Astrocyte (in vitro differentiated cells and primary cell): ENCODE measurements at regions not wholly inside any gene's neighbourhood (a gene's known extent, or its start where the extent isn't known, plus 50 kb on each side); places are given as distances from the start of the nearest gene placed in this dataset.
"Not testable (repeated sequence)": the region's sequence is repeated elsewhere in the genome, so short reads cannot be mapped to it uniquely, and the experiment has no call there.

Experiments
- CTCF ChIP-seq: IDR thresholded peaks from 2 replicates; pipeline ENCODE4 v1.5.1; 2011; ENCODE audit warnings: low read depth, mild to moderate bottlenecking, inconsistent platforms, low read length, moderate library complexity; ENCODE audit not compliant: insufficient read depth
- EZH2 ChIP-seq: IDR thresholded peaks from 2 replicates; pipeline ENCODE4 v1.6.1; 2012; ENCODE audit warnings: mild to moderate bottlenecking, low read length, inconsistent platforms; ENCODE audit not compliant: insufficient read depth

- TF ChIP-seq CTCF, EZH2: not testable (repeated sequence)
These were observed 331.4 kb downstream of the ANAPC1 start for GRCh38 chr2:111552625-111553024.
